Testis (tissue), 2 donors: ENCODE measurements at regions not wholly inside any gene's neighbourhood (a gene's known extent, or its start where the extent isn't known, plus 50 kb on each side); places are given as distances from the start of the nearest gene placed in this dataset.

Experiments
- POLR2A ChIP-seq: fragments of 450-650 bp; IDR thresholded peaks from one replicate; pipeline ENCODE4 v1.6.1; 2017; ENCODE audit warnings: antibody characterized with exemption, mild to moderate bottlenecking, moderate library complexity
- TF ChIP-seq, protein P1 (sequence below), 3 experiments: fragments of 450-650 bp in 2 of 3; fragments of 200-600 bp in 1 of 3; sonication (generic) in 1 of 3; IDR thresholded peaks; one replicate each; pipeline ENCODE4 v1.5.1; 2016 to 2019; ENCODE audit warnings: antibody characterized with exemption in 3 of 3, mild to moderate bottlenecking in 2 of 3, moderate library complexity in 1 of 3

DNA sequence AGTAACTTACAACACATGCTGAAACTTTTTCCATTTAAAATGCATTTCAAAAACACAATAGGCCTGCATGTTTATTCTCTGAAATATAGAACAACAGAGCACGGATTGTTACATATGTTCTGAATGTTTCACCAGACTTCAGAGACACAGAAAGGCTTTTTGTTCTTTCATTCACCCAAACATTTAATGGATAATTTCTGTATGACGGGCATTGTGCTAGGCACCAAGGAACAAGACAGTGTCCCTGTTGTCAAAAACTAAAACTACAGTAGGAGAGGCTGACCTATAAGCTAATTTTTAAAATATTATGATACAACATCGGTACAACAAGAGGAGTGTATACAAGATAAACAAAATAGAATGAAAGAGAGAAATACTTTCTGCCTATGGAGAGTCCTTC is 81.9 kb upstream of the TEAD1 start:
- TF ChIP-seq, protein P1, sequence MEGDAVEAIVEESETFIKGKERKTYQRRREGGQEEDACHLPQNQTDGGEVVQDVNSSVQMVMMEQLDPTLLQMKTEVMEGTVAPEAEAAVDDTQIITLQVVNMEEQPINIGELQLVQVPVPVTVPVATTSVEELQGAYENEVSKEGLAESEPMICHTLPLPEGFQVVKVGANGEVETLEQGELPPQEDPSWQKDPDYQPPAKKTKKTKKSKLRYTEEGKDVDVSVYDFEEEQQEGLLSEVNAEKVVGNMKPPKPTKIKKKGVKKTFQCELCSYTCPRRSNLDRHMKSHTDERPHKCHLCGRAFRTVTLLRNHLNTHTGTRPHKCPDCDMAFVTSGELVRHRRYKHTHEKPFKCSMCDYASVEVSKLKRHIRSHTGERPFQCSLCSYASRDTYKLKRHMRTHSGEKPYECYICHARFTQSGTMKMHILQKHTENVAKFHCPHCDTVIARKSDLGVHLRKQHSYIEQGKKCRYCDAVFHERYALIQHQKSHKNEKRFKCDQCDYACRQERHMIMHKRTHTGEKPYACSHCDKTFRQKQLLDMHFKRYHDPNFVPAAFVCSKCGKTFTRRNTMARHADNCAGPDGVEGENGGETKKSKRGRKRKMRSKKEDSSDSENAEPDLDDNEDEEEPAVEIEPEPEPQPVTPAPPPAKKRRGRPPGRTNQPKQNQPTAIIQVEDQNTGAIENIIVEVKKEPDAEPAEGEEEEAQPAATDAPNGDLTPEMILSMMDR (IDR thresholded peaks at IDR 0.05): no peak
- no peak for TF ChIP-seq POLR2A
